ENCODE measurements at regions not wholly inside any gene's neighbourhood (a gene's known extent, or its start where the extent isn't known, plus 50 kb on each side); places are given as distances from the start of the nearest gene placed in this dataset.

- no peak for DNase-seq (ENCODE audit: low spot score)
Measured at GRCh38 chr13:79711631-79712030, 230.7 kb downstream of the NDFIP2 start.

- DNase-seq (ENCODE audit: low spot score) = no peak
Measured at GRCh38 chr13:79710376-79710775, 229.4 kb downstream of the NDFIP2 start.

- no peak for DNase-seq (ENCODE audit: low spot score)
Measured at GRCh38 chr13:79709471-79709870, 228.5 kb downstream of the NDFIP2 start.

GRCh38 chr13:79703772-79704171 lies 222.8 kb downstream of the NDFIP2 start:
- DNase-seq (ENCODE audit: low spot score) = no peak

GRCh38 chr13:79695754-79696153 lies 214.8 kb downstream of the NDFIP2 start:
- no peak for DNase-seq (ENCODE audit: low spot score)

GRCh38 chr13:79692846-79693245 lies 211.9 kb downstream of the NDFIP2 start:
- DNase-seq (ENCODE audit: low spot score) = no peak

- no peak for DNase-seq (ENCODE audit: low spot score)
Measured at GRCh38 chr13:79691826-79692225, 210.9 kb downstream of the NDFIP2 start.

- no peak for DNase-seq (ENCODE audit: low spot score)
Measured at GRCh38 chr13:79688741-79689140, 207.8 kb downstream of the NDFIP2 start.

- DNase-seq (ENCODE audit: low spot score) = no peak
Measured at GRCh38 chr13:79686441-79686840, 205.5 kb downstream of the NDFIP2 start.

- no peak for DNase-seq (ENCODE audit: low spot score)
Measured at GRCh38 chr13:79684371-79684770, 203.4 kb downstream of the NDFIP2 start.

GRCh38 chr13:79682164-79682563 lies 201.2 kb downstream of the NDFIP2 start:
- no peak for DNase-seq (ENCODE audit: low spot score)

GRCh38 chr13:79681069-79681468 lies 200.1 kb downstream of the NDFIP2 start:
- no peak for DNase-seq (ENCODE audit: low spot score)

- DNase-seq (ENCODE audit: low spot score) = no peak
Measured at GRCh38 chr13:79680485-79680884, 199.5 kb downstream of the NDFIP2 start.

GRCh38 chr13:79679334-79679733 lies 198.4 kb downstream of the NDFIP2 start:
- DNase-seq (ENCODE audit: low spot score) = no peak

GRCh38 chr13:79678100-79678499 lies 197.1 kb downstream of the NDFIP2 start:
- no peak for DNase-seq (ENCODE audit: low spot score)

- no peak for DNase-seq (ENCODE audit: low spot score)
Measured at GRCh38 chr13:79675931-79676660, 195.1 kb downstream of the NDFIP2 start.

- DNase-seq (ENCODE audit: low spot score) = no peak
Measured at GRCh38 chr13:79674765-79675515, 194.0 kb downstream of the NDFIP2 start.

- no peak for DNase-seq (ENCODE audit: low spot score)
Measured at GRCh38 chr13:79673993-79674377, 193.0 kb downstream of the NDFIP2 start.

GRCh38 chr13:79673310-79673992 lies 192.5 kb downstream of the NDFIP2 start:
- DNase-seq (ENCODE audit: low spot score) = no peak

- DNase-seq (ENCODE audit: low spot score) = no peak
Measured at GRCh38 chr13:79671420-79671819, 190.5 kb downstream of the NDFIP2 start.

- no peak for DNase-seq (ENCODE audit: low spot score)
Measured at GRCh38 chr13:79668201-79668752, 187.3 kb downstream of the NDFIP2 start.

- DNase-seq (ENCODE audit: low spot score) = no peak
Measured at GRCh38 chr13:79667771-79668170, 186.8 kb downstream of the NDFIP2 start.
